GM21619 (cell line): ENCODE measurements at regions not wholly inside any gene's neighbourhood (a gene's known extent, or its start where the extent isn't known, plus 50 kb on each side); places are given as distances from the start of the nearest gene placed in this dataset.

Experiments used
- ATAC-seq: cut with Tn5 transposase; IDR thresholded peaks from one replicate; pipeline ENCODE4 v1.9.1; 2021; ENCODE audit not compliant: unreplicated experiment

DNA sequence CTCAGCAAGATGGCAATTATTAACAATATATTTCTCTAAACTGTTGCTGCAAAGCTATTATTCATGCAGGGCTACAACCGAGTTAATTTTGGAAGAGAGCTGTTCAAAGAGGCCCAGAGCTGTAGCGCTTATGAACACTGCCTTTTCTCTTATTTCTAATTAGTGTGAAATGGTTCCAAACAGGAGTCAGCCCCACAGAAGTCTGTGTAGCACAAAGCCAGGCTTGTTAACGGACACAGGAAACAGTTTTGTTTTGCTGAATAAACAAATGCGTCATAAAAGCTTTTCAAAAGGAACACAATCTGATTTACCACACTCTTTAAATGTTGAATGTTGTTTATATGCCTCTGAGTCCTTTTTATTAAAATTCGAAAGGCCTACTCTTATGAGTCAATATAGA, 396.5 kb downstream of the ANXA1 start:
- ATAC-seq: no peak

DNA sequence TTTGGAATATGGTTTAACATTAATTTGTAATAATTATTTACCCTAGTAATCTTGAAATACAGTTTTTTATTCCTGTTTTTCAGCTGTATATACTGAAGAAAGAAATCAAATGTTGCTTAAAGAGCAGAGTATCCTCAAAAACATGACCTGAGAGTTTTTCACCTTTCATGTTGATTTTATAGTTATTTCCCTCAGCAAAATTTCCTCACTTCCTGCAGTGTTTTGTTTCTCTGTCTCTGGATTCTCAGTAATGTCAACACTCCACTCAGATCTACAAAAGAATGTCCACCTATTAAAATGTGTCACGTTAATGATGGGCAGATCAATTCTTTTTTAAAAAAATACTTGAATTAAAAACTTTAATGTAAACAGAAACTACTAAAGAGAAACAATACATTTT, 398.3 kb downstream of the ANXA1 start:
- no peak for ATAC-seq

GRCh38 chr9:73553295-73553694, 401.6 kb downstream of the ANXA1 start:
- ATAC-seq: no peak

DNA sequence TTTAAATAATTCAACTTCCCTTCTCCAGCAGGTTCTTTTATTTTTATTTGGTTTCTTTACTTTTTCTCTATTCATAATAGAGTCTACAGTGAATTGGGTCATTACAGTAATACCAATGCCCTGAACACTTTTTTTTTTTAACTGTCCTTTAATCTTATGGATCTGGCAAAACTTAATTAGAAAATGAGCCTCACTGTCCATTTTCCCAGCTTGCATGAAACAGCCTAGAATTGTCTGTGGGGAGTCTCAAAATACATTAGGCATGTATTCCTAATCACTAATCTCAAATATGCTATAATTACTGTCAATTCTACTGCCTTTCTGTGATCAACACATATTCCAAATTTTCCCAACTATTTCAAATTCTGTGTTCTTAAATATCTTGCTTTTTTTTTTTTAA, 406.8 kb downstream of the ANXA1 start:
- ATAC-seq: no peak

GRCh38 chr9:73565026-73565425, 413.4 kb downstream of the ANXA1 start:
- no peak for ATAC-seq

DNA sequence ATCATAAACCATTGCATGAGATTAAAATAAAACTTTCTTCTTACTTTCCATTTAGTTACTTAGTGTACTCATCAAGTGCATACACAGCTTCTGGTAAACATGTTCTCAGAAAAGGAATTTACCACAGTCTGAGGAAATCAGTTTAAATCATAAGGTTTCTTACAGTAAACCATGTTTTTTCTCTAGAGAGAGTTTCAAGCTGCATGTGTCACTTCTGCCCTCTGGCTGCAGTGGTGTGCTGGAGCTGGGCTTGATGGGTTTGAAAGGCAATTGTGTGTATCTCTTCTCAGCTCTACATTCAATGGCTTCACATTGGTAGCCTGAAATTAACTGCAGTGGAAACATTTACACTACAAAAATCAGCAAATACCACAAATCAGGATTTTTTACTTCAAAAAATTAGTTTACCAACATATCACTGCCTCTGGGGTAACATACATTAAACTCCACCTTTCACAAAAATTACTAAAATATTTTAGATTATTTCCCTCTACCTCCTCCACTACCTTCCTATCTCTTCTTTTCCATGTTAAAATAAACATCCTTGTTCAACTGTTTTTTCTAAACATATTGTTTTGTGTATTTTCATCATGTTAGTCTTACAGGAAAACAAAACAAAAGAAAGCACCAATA, 414.3 kb downstream of the ANXA1 start:
- no peak for ATAC-seq

GRCh38 chr9:73566627-73567026, 415.0 kb downstream of the ANXA1 start:
- ATAC-seq: no peak

DNA sequence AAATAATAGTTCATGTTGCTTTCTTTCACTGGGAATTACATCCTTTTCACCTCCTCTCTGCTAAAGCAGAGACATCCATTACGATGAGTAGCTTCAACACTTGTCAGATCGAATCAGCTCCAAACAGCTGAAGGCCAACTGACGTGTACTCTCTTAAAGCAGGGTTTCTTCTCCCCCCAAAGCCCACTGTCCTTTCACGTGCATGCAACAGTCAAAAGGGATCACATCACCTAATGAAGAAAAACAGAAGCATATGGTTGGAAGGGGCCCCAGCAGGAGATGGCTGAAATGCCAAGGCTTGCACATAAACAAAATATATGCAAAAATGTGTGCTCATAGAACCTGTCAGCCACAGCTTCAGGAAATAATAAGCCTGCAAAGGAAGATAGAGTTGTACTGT, 421.6 kb downstream of the ANXA1 start:
- no peak for ATAC-seq

DNA sequence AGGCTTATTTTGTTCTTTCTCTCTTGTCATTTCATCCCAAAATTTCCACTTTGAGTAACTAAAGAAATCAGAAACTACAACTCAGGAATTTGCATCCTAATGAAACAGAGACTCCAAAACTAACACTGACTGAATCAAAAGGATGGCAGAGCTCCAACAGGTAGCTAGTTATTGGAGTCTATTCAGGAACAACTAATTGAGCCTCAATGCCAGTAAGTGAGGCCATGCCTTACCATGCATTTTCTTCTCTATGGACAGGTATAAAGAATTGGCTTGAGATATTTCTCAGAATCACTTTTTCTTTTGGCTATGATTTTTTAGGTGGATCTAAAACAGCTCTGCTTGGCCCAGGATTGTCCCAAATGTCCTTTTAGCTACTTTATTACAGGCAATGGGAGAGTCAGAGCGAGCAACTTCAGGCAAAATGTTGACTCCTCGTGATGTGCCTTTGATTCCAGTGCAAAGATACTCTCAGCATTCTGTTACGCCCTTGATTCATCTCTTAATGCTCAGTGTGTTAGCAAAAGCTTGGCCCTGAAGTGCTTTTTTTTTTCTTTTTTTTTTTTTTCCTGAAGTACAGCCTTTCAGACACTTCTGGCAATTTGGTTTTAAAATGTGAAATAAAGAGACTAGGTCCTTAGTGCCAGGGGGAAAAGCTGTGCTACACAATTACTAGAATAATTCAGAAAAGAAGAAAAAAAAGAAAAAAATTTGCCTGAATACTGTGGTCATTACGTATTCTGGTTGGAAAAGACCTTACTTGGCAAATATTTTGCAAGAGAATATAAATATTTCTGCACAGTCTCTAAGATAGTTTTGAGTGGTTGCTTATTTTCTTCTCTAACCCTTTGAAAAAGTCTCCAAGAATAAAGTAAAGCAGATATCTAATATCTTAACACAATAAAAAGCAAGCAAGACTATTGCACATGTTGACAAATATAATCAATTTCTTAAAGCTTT, 423.7 kb downstream of the ANXA1 start:
- no peak for ATAC-seq

- ATAC-seq: no peak
These were observed 426.2 kb downstream of the ANXA1 start for GRCh38 chr9:73577848-73578247.

DNA sequence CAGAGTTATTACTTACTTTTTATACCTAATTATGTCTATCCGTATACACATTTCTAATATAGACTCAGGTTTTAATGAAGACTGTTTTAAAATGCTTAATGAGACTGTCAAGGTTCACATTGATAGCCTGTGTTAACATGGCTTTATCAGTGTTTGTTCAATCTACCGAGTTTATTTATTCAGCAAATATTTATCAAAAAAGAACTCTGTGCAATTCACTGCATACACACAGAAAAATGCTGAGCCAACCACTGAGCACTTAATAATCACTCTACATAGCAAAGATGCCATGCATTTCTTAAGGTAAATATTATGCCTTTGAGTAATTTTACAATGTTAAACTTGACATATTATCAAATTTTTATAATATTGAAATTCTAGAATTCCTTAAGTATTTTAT, 428.2 kb downstream of the ANXA1 start:
- no peak for ATAC-seq

- ATAC-seq: no peak
These were observed 431.9 kb downstream of the ANXA1 start for GRCh38 chr9:73583576-73583975.

DNA sequence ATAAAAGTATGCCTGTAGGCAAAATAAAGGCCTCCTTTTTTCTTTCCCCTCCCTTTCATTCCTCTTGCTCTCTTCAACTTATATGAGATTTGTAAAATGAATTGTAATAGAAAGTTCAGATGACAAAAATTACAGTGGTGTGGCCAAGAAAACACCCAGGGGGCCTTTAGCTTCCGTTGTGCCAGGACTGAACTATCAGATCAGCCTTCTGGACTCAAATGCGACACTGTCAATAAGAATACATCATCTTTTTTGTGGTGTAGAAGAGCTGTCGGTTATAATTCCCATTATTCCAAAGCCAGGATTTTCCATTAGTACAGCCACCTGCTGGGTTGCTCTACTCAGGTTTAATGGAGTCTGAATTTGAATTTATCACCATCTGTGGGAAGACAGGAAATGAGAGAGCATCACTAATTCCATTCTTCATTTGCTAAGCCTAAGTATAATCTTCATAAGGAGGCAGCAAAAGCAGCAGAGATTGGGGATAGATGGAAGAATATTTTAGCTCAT, 443.4 kb downstream of the ANXA1 start:
- ATAC-seq: no peak

- no peak for ATAC-seq
These were observed 444.7 kb downstream of the ANXA1 start for GRCh38 chr9:73596321-73596720.

GRCh38 chr9:73597039-73597438, 445.4 kb downstream of the ANXA1 start:
- no peak for ATAC-seq

- ATAC-seq: no peak
These were observed 446.1 kb downstream of the ANXA1 start for GRCh38 chr9:73597771-73598170.

GRCh38 chr9:73609381-73609780, 457.7 kb downstream of the ANXA1 start:
- no peak for ATAC-seq

DNA sequence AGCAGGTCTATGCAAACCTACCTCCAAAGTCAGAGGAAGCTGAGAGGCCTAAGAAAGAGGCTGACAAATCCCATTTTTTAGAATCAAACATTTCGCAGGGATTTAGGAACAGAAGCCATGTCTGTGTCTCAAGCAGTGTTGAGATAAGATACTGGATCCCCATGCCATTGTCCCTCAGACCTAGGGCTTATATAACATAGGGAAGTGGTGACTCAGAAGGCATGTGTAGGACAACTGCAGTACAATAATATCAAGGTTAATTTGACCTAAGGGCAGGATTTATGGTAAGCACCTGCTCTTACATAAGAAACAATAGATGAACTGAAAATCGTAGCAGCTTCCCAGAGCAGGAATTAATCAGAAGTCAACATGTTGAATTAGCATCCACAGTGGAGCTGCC, 459.4 kb downstream of the ANXA1 start:
- ATAC-seq: no peak

- no peak for ATAC-seq
These were observed 461.5 kb downstream of the ANXA1 start for GRCh38 chr9:73613092-73613701.

- ATAC-seq: no peak
These were observed 463.9 kb downstream of the ANXA1 start for GRCh38 chr9:73615557-73615956.

GRCh38 chr9:73617586-73617985, 465.9 kb downstream of the ANXA1 start:
- no peak for ATAC-seq

- no peak for ATAC-seq
These were observed 489.3 kb downstream of the ANXA1 start for GRCh38 chr9:73640971-73641370.
